Endothelial cell of umbilical vein (primary cell): ENCODE measurements at regions not wholly inside any gene's neighbourhood (a gene's known extent, or its start where the extent isn't known, plus 50 kb on each side); places are given as distances from the start of the nearest gene placed in this dataset.

ENCODE experiments used
- POLR2A ChIP-seq: IDR thresholded peaks from 2 replicates; pipeline ENCODE4 v1.6.1; 2012; ENCODE audit warnings: low read depth, mild to moderate bottlenecking, control low read depth, low read length
- TF ChIP-seq, protein P1 (sequence below), 2 donors: IDR thresholded peaks; 1 replicate in 1 of 2; 2 replicates in 1 of 2; pipeline ENCODE4 v1.5.1; 2011; ENCODE audit warnings: low read length in 2 of 2, mild to moderate bottlenecking in 2 of 2, moderate library complexity in 2 of 2, control low read depth in 1 of 2, inconsistent platforms in 1 of 2, low read depth in 1 of 2; ENCODE audit not compliant: insufficient read depth in 1 of 2; ENCODE audit errors: extremely low read depth in 1 of 2
- TF ChIP-seq, protein P2 (sequence below): IDR thresholded peaks from 2 replicates; pipeline ENCODE4 v1.6.1; 2011; ENCODE audit not compliant: insufficient read depth, insufficient read length

- TF ChIP-seq, protein P1, sequence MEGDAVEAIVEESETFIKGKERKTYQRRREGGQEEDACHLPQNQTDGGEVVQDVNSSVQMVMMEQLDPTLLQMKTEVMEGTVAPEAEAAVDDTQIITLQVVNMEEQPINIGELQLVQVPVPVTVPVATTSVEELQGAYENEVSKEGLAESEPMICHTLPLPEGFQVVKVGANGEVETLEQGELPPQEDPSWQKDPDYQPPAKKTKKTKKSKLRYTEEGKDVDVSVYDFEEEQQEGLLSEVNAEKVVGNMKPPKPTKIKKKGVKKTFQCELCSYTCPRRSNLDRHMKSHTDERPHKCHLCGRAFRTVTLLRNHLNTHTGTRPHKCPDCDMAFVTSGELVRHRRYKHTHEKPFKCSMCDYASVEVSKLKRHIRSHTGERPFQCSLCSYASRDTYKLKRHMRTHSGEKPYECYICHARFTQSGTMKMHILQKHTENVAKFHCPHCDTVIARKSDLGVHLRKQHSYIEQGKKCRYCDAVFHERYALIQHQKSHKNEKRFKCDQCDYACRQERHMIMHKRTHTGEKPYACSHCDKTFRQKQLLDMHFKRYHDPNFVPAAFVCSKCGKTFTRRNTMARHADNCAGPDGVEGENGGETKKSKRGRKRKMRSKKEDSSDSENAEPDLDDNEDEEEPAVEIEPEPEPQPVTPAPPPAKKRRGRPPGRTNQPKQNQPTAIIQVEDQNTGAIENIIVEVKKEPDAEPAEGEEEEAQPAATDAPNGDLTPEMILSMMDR (IDR thresholded peaks at IDR 0.05; ENCODE audit: extremely low read depth in 1 of 2, insufficient read depth in 1 of 2, low read depth in 1 of 2, low read length in 2 of 2) = no peak
- TF ChIP-seq POLR2A = no peak
- TF ChIP-seq, protein P2, sequence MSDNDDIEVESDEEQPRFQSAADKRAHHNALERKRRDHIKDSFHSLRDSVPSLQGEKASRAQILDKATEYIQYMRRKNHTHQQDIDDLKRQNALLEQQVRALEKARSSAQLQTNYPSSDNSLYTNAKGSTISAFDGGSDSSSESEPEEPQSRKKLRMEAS = no peak
Observed at GRCh38 chr15:96272427-96272826, 58.1 kb upstream of the NR2F2 start.
